HCT116 (cell line): ENCODE measurements at regions not wholly inside any gene's neighbourhood (a gene's known extent, or its start where the extent isn't known, plus 50 kb on each side); places are given as distances from the start of the nearest gene placed in this dataset.

Experiments
- EGR1 ChIP-seq: IDR thresholded peaks from 2 replicates; pipeline ENCODE4 v1.6.1; 2012; ENCODE audit warnings: low read depth
- EZH2 ChIP-seq: fragments of 200-600 bp; sonication (generic); IDR thresholded peaks from 2 replicates; pipeline ENCODE4 v1.6.1; 2017; ENCODE audit warnings: antibody characterized with exemption, mixed run types
- FOSL1 ChIP-seq: IDR thresholded peaks from 2 replicates; pipeline ENCODE4 v1.6.1; 2012; ENCODE audit warnings: low read depth
- JUND ChIP-seq: IDR thresholded peaks from 2 replicates; pipeline ENCODE4 v1.6.1; 2012
- POLR2A ChIP-seq: IDR thresholded peaks from 2 replicates; pipeline ENCODE4 v1.7.0; 2011; ENCODE audit warnings: borderline replicate concordance; ENCODE audit not compliant: insufficient read depth, insufficient read length; ENCODE audit errors: extremely low read depth
- POLR2AphosphoS5 ChIP-seq: IDR thresholded peaks from 2 replicates; pipeline ENCODE4 v1.6.1; 2011; ENCODE audit warnings: mild to moderate bottlenecking, low read depth, low read length, moderate library complexity
- RAD21 ChIP-seq: IDR thresholded peaks from 2 replicates; pipeline ENCODE4 v1.6.1; 2012; ENCODE audit warnings: low read depth, mild to moderate bottlenecking
- SIN3A ChIP-seq: IDR thresholded peaks from 2 replicates; pipeline ENCODE4 v1.6.1; 2012; ENCODE audit warnings: low read depth
- TCF7L2 ChIP-seq: IDR thresholded peaks from 2 replicates; pipeline ENCODE4 v1.7.0; 2011; ENCODE audit warnings: borderline replicate concordance, inconsistent platforms; ENCODE audit not compliant: insufficient read depth, insufficient read length; ENCODE audit errors: extremely low read depth
- YY1 ChIP-seq: IDR thresholded peaks from 2 replicates; pipeline ENCODE4 v1.6.1; 2011; ENCODE audit warnings: low read length, low read depth, moderate library complexity, mild to moderate bottlenecking; ENCODE audit not compliant: insufficient replicate concordance; ENCODE audit errors: extremely low read depth
- ZNF274 ChIP-seq: fragments of 200-500 bp; sonication (Bioruptor generic); IDR thresholded peaks from 2 replicates; pipeline ENCODE4 v1.6.1; 2014; ENCODE audit warnings: mild to moderate bottlenecking, low read depth, low read length, inconsistent platforms
- TF ChIP-seq, protein P1 (sequence below), 3 experiments: fragments of 200-600 bp in 1 of 3; sonication (generic) in 1 of 3; IDR thresholded peaks in 2 of 3; conservative IDR thresholded peaks in 1 of 3; 2 replicates each; pipeline ENCODE4 v1.5.1; 2012 to 2017; ENCODE audit warnings: low read depth in 2 of 3, low read length in 2 of 3, antibody characterized with exemption in 1 of 3, borderline replicate concordance in 1 of 3, control low read depth in 1 of 3, mild to moderate bottlenecking in 1 of 3, mixed read lengths in 1 of 3, mixed run types in 1 of 3, moderate library complexity in 1 of 3; ENCODE audit not compliant: insufficient read depth in 1 of 3
- TF ChIP-seq, protein P2 (sequence below): IDR thresholded peaks from 2 replicates; pipeline ENCODE4 v1.6.1; 2011; ENCODE audit warnings: mild to moderate bottlenecking, low read length, moderate library complexity; ENCODE audit not compliant: insufficient replicate concordance; ENCODE audit errors: extremely low read depth

- TF ChIP-seq, protein P1, sequence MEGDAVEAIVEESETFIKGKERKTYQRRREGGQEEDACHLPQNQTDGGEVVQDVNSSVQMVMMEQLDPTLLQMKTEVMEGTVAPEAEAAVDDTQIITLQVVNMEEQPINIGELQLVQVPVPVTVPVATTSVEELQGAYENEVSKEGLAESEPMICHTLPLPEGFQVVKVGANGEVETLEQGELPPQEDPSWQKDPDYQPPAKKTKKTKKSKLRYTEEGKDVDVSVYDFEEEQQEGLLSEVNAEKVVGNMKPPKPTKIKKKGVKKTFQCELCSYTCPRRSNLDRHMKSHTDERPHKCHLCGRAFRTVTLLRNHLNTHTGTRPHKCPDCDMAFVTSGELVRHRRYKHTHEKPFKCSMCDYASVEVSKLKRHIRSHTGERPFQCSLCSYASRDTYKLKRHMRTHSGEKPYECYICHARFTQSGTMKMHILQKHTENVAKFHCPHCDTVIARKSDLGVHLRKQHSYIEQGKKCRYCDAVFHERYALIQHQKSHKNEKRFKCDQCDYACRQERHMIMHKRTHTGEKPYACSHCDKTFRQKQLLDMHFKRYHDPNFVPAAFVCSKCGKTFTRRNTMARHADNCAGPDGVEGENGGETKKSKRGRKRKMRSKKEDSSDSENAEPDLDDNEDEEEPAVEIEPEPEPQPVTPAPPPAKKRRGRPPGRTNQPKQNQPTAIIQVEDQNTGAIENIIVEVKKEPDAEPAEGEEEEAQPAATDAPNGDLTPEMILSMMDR (IDR thresholded peaks at IDR 0.05 in 2 of 3, conservative IDR thresholded peaks at IDR 0.05 in 1 of 3; ENCODE audit: borderline replicate concordance in 1 of 3, insufficient read depth in 1 of 3, low read depth in 2 of 3, low read length in 2 of 3) = no peak
- TF ChIP-seq POLR2A = no peak
- no peak for TF ChIP-seq YY1
- no peak for TF ChIP-seq RAD21
- no peak for TF ChIP-seq EGR1
- no peak for TF ChIP-seq FOSL1
- TF ChIP-seq JUND = no peak
- no peak for TF ChIP-seq POLR2AphosphoS5
- TF ChIP-seq TCF7L2 = no peak
- TF ChIP-seq EZH2 = no peak
- TF ChIP-seq, protein P2, sequence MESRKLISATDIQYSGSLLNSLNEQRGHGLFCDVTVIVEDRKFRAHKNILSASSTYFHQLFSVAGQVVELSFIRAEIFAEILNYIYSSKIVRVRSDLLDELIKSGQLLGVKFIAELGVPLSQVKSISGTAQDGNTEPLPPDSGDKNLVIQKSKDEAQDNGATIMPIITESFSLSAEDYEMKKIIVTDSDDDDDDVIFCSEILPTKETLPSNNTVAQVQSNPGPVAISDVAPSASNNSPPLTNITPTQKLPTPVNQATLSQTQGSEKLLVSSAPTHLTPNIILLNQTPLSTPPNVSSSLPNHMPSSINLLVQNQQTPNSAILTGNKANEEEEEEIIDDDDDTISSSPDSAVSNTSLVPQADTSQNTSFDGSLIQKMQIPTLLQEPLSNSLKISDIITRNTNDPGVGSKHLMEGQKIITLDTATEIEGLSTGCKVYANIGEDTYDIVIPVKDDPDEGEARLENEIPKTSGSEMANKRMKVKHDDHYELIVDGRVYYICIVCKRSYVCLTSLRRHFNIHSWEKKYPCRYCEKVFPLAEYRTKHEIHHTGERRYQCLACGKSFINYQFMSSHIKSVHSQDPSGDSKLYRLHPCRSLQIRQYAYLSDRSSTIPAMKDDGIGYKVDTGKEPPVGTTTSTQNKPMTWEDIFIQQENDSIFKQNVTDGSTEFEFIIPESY = no peak
- no peak for TF ChIP-seq ZNF274
- TF ChIP-seq SIN3A = no peak
Observed at GRCh38 chrX:3449287-3449686, 102.8 kb upstream of the MXRA5 start.
